Activated naive CD4-positive, alpha-beta T cell treated with anti-CD3 and anti-CD28 coated beads for 36 hours (primary cell): ENCODE measurements at regions not wholly inside any gene's neighbourhood (a gene's known extent, or its start where the extent isn't known, plus 50 kb on each side); places are given as distances from the start of the nearest gene placed in this dataset.

Experiments
- CTCF ChIA-PET: fragments of 350-600 bp; sonication (Branson Sonifier 250); formaldehyde crosslinking; loops from one replicate; lab custom pipeline; 2021; ENCODE audit warnings: antibody characterized with exemption; lab: Charles Lee
- DNase-seq: peaks from one replicate; pipeline ENCODE4 v3.0.0-alpha.2; 2020
- H3K27ac Mint-ChIP-seq: one replicate; pipeline ENCODE4 v1.8.0; 2021; ENCODE audit warnings: mild to moderate bottlenecking, mixed read lengths
- H3K27me3 Mint-ChIP-seq: one replicate; pipeline ENCODE4 v1.8.0; 2021; ENCODE audit warnings: low read depth, mixed read lengths
- H3K36me3 Mint-ChIP-seq: one replicate; pipeline ENCODE4 v1.8.0; 2021; ENCODE audit warnings: low read depth, mixed read lengths
- H3K4me1 Mint-ChIP-seq: one replicate; pipeline ENCODE4 v1.8.0; 2021; ENCODE audit warnings: low read depth, mixed read lengths
- H3K4me3 Mint-ChIP-seq: one replicate; pipeline ENCODE4 v1.8.0; 2021; ENCODE audit warnings: mild to moderate bottlenecking, moderate library complexity, mixed read lengths
- H3K9me3 Mint-ChIP-seq: one replicate; pipeline ENCODE4 v1.8.0; 2021; ENCODE audit warnings: mixed read lengths
- intact Hi-C: fragments of 100-400 bp; cut with micrococcal nuclease; formaldehyde crosslinking; loops from one replicate; pipeline ENCODE4 v1.15.1; 2023

- intact Hi-C loops: loop anchor here (10.0 kb wide), 1 partner anchor 1028 kb away; no protein-coding TSS in a partner anchor
- no peaks in the 10 kb centered on the region for H3K9me3 Mint-ChIP-seq
- CTCF ChIA-PET: interaction anchor here (1.0 kb wide), 1 partner anchor 9 kb away, joined by 4 read pairs; no protein-coding TSS in a partner anchor
- DNase-seq: no peak
- no peaks in the 10 kb centered on the region for H3K4me1 Mint-ChIP-seq
- H3K27me3 Mint-ChIP-seq: no peaks in the 10 kb centered on the region
- H3K27ac Mint-ChIP-seq: no peak overlapping the region
- H3K4me3 Mint-ChIP-seq: no peak overlapping the region
- H3K36me3 Mint-ChIP-seq: no peaks in the 10 kb centered on the region
These were observed 185.4 kb upstream of the KBTBD8 start for GRCh38 chr3:66812741-66813140.

GRCh38 chr3:66816090-66816761 is 181.9 kb upstream of the KBTBD8 start:
- no peaks in the 10 kb centered on the region for H3K36me3 Mint-ChIP-seq
- CTCF ChIA-PET: interaction anchor here (0.6 to 3.3 kb wide), 11 partner anchors 12 to 602 kb away, joined by 3 to 21 read pairs (median 3); no protein-coding TSS in a partner anchor
- H3K27me3 Mint-ChIP-seq: no peaks in the 10 kb centered on the region
- no peak overlapping the region for H3K27ac Mint-ChIP-seq
- no peak overlapping the region for H3K4me3 Mint-ChIP-seq
- no peaks in the 10 kb centered on the region for H3K4me1 Mint-ChIP-seq
- DNase-seq: peak; percentile 12
- H3K9me3 Mint-ChIP-seq: no peaks in the 10 kb centered on the region
- intact Hi-C loops: loop anchor here (1.0 to 10.0 kb wide), 5 partner anchors 409 to 1031 kb away; no protein-coding TSS in a partner anchor

GRCh38 chr3:66817951-66818557 is 180.1 kb upstream of the KBTBD8 start:
- no peaks in the 10 kb centered on the region for H3K4me1 Mint-ChIP-seq
- no peaks in the 10 kb centered on the region for H3K27me3 Mint-ChIP-seq
- intact Hi-C loops: loop anchor here (5.0 to 10.0 kb wide), 2 partner anchors 426 to 1033 kb away; no protein-coding TSS in a partner anchor
- H3K27ac Mint-ChIP-seq: no peak overlapping the region
- no peaks in the 10 kb centered on the region for H3K36me3 Mint-ChIP-seq
- no peaks in the 10 kb centered on the region for H3K9me3 Mint-ChIP-seq
- H3K4me3 Mint-ChIP-seq: no peak overlapping the region
- DNase-seq: no peak
- CTCF ChIA-PET: interaction anchor here (0.7 to 1.9 kb wide), 4 partner anchors 9 to 411 kb away, joined by 3 to 4 read pairs (median 3); no protein-coding TSS in a partner anchor

- CTCF ChIA-PET: interaction anchor here (0.8 to 1.9 kb wide), 4 partner anchors 17 to 566 kb away, joined by 4 to 6 read pairs (median 5); no protein-coding TSS in a partner anchor
- H3K9me3 Mint-ChIP-seq: no peaks in the 10 kb centered on the region
- H3K27ac Mint-ChIP-seq: no peak overlapping the region
- H3K36me3 Mint-ChIP-seq: no peaks in the 10 kb centered on the region
- intact Hi-C loops: loop anchor here (5.0 to 10.0 kb wide), 2 partner anchors 428 to 1035 kb away; no protein-coding TSS in a partner anchor
- no peak for DNase-seq
- H3K4me3 Mint-ChIP-seq: no peak overlapping the region
- no peaks in the 10 kb centered on the region for H3K4me1 Mint-ChIP-seq
- H3K27me3 Mint-ChIP-seq: no peaks in the 10 kb centered on the region
These were observed 178.1 kb upstream of the KBTBD8 start for GRCh38 chr3:66819993-66820501.

- no peak overlapping the region for H3K27ac Mint-ChIP-seq
- CTCF ChIA-PET: interaction anchor here (0.5 to 2.7 kb wide), 28 partner anchors 10 to 569 kb away, joined by 3 to 19 read pairs (median 4); no protein-coding TSS in a partner anchor
- no peaks in the 10 kb centered on the region for H3K9me3 Mint-ChIP-seq
- no peaks in the 10 kb centered on the region for H3K4me1 Mint-ChIP-seq
- intact Hi-C loops: loop anchor here (1.0 kb wide), 2 partner anchors 546 to 568 kb away; no protein-coding TSS in a partner anchor
- peak; percentile 81 for DNase-seq
- no peak overlapping the region for H3K4me3 Mint-ChIP-seq
- no peaks in the 10 kb centered on the region for H3K36me3 Mint-ChIP-seq
- H3K27me3 Mint-ChIP-seq: no peaks in the 10 kb centered on the region
These were observed 175.7 kb upstream of the KBTBD8 start for GRCh38 chr3:66822186-66823008.

- no peaks in the 10 kb centered on the region for H3K27me3 Mint-ChIP-seq
These were observed 175.1 kb upstream of the KBTBD8 start for GRCh38 chr3:66823009-66823397.

GRCh38 chr3:66823532-66823931 is 174.6 kb upstream of the KBTBD8 start:
- H3K27me3 Mint-ChIP-seq: no peaks in the 10 kb centered on the region
- H3K27ac Mint-ChIP-seq: no peak overlapping the region
- intact Hi-C loops: no loop called here
- no peak overlapping the region for H3K4me3 Mint-ChIP-seq
- no peaks in the 10 kb centered on the region for H3K36me3 Mint-ChIP-seq
- no peaks in the 10 kb centered on the region for H3K4me1 Mint-ChIP-seq
- DNase-seq: no peak
- CTCF ChIA-PET: interaction anchor here (1.0 to 2.2 kb wide), 3 partner anchors 11 to 149 kb away, joined by 3 to 19 read pairs (median 6); no protein-coding TSS in a partner anchor
- H3K9me3 Mint-ChIP-seq: no peaks in the 10 kb centered on the region

More at GRCh38 chr3:66823009-66823397, 175.1 kb upstream of the KBTBD8 start:
- CTCF ChIA-PET: interaction anchor here (0.7 to 2.7 kb wide), 13 partner anchors 9 to 569 kb away, joined by 3 to 19 read pairs (median 6); no protein-coding TSS in a partner anchor
- no peak overlapping the region for H3K27ac Mint-ChIP-seq
- no peak overlapping the region for H3K4me3 Mint-ChIP-seq
- no peaks in the 10 kb centered on the region for H3K9me3 Mint-ChIP-seq
- H3K36me3 Mint-ChIP-seq: no peaks in the 10 kb centered on the region
- no peaks in the 10 kb centered on the region for H3K4me1 Mint-ChIP-seq
- DNase-seq: no peak
- intact Hi-C loops: no loop called here

GRCh38 chr3:66825375-66825774 is 172.7 kb upstream of the KBTBD8 start:
- Mint-ChIP-seq H3K36me3 (no peaks in the 10 kb centered on the region), H3K4me3 (no peak overlapping the region), H3K27ac (no peak overlapping the region), H3K4me1 (no peaks in the 10 kb centered on the region), H3K9me3 (no peaks in the 10 kb centered on the region), H3K27me3 (no peaks in the 10 kb centered on the region)
- CTCF ChIA-PET: interaction anchor here (0.6 to 1.2 kb wide), 3 partner anchors 14 to 418 kb away, joined by 3 read pairs; no protein-coding TSS in a partner anchor
- intact Hi-C loops: no loop called here
- DNase-seq: no peak

- Mint-ChIP-seq H3K9me3 (no peaks in the 10 kb centered on the region), H3K4me1 (no peaks in the 10 kb centered on the region), H3K4me3 (no peak overlapping the region), H3K36me3 (no peaks in the 10 kb centered on the region), H3K27ac (no peak overlapping the region), H3K27me3 (no peaks in the 10 kb centered on the region)
- intact Hi-C loops: no loop called here
- no peak for DNase-seq
- CTCF ChIA-PET: no interaction called here
These were observed 170.4 kb upstream of the KBTBD8 start for GRCh38 chr3:66827726-66828125.

- H3K9me3 Mint-ChIP-seq: no peaks in the 10 kb centered on the region
- DNase-seq: no peak
- H3K4me3 Mint-ChIP-seq: no peak overlapping the region
- H3K36me3 Mint-ChIP-seq: no peaks in the 10 kb centered on the region
- intact Hi-C loops: no loop called here
- CTCF ChIA-PET: no interaction called here
- H3K4me1 Mint-ChIP-seq: no peaks in the 10 kb centered on the region
- no peak overlapping the region for H3K27ac Mint-ChIP-seq
- H3K27me3 Mint-ChIP-seq: peaks cover 3% of the 10 kb centered on the region
These were observed 169.8 kb upstream of the KBTBD8 start for GRCh38 chr3:66828303-66828702.

GRCh38 chr3:66830301-66830700 is 167.8 kb upstream of the KBTBD8 start:
- H3K27ac Mint-ChIP-seq: no peak overlapping the region
- H3K4me1 Mint-ChIP-seq: no peaks in the 10 kb centered on the region
- no peak for DNase-seq
- no peaks in the 10 kb centered on the region for H3K9me3 Mint-ChIP-seq
- CTCF ChIA-PET: no interaction called here
- H3K36me3 Mint-ChIP-seq: no peaks in the 10 kb centered on the region
- no peak overlapping the region for H3K4me3 Mint-ChIP-seq
- H3K27me3 Mint-ChIP-seq: peaks cover 5% of the 10 kb centered on the region
- intact Hi-C loops: no loop called here
